ENCODE measurements at regions not wholly inside any gene's neighbourhood (a gene's known extent, or its start where the extent isn't known, plus 50 kb on each side); places are given as distances from the start of the nearest gene placed in this dataset.

- Histone ChIP-seq H3K4me2 (no peak overlapping the region), H3K36me3 (ENCODE audit: insufficient read depth) (peaks cover 8% of the 10 kb centered on the region; the same call in 1 of the 2 replicates), H3K4me3 (no peak overlapping the region), H3K9me2 (ENCODE audit: insufficient read depth) (peaks cover 5% of the 10 kb centered on the region; the same call in 1 of the 2 replicates), H3K4me1 (ENCODE audit: insufficient read depth) (peaks cover 18% of the 10 kb centered on the region), H3K27me3 (ENCODE audit: insufficient read depth) (no peaks in the 10 kb centered on the region), H2AFZ (peak overlapping the region; percentile 69), H3F3A (replicated peaks; ENCODE audit: low read depth) (no peaks in the 10 kb centered on the region), H4K20me1 (replicated peaks; ENCODE audit: insufficient read depth) (no peaks in the 10 kb centered on the region), H3K27ac (ENCODE audit: low read depth) (no peak overlapping the region), H3K79me2 (replicated peaks; ENCODE audit: insufficient read depth) (no peaks in the 10 kb centered on the region)
- H3K9me3 Mint-ChIP-seq: peaks cover 18% of the 10 kb centered on the region
- no peak overlapping the region for H3K4me3 Mint-ChIP-seq
- H3K27ac Mint-ChIP-seq: no peak overlapping the region; the same call in 1 of the 2 replicates
- TF ChIP-seq ZNF462 (CRISPR knock-in tag; IDR thresholded peaks at IDR 0.05): no peak
- TF ChIP-seq STAT1 (IDR thresholded peaks at IDR 0.05; ENCODE audit: unreplicated experiment): no peak
- TF ChIP-seq EZH2 (IDR thresholded peaks at IDR 0.05; ENCODE audit: low read depth, unreplicated experiment): no peak
- no peak for TF ChIP-seq CREB1 (CRISPR knock-in tag; IDR thresholded peaks at IDR 0.05; ENCODE audit: low read depth)
- no peak for TF ChIP-seq ZNF114 (CRISPR knock-in tag; IDR thresholded peaks at IDR 0.05)
- no peak for TF ChIP-seq ZNF331 (CRISPR knock-in tag; IDR thresholded peaks at IDR 0.05; ENCODE audit: low read depth)
- no peak for TF ChIP-seq REST (IDR thresholded peaks at IDR 0.05; ENCODE audit: unreplicated experiment)
- TF ChIP-seq NANOG (IDR thresholded peaks at IDR 0.05; ENCODE audit: borderline replicate concordance): no peak
- H3K4me1 Mint-ChIP-seq: peaks cover 29% of the 10 kb centered on the region
- peaks cover 16% of the 10 kb centered on the region for H3K36me3 Mint-ChIP-seq (ENCODE audit: low read depth)
- no peak for ATAC-seq
- DNase-seq (ENCODE audit: low spot score): no peak
- H3K27me3 Mint-ChIP-seq (ENCODE audit: insufficient read depth, low read depth, poor library complexity): peaks cover 6% of the 10 kb centered on the region
These were observed 231.1 kb downstream of the ARHGAP12 start for GRCh38 chr10:31697271-31698180.

Data from GM23338 (cell line).